ENCODE measurements at regions not wholly inside any gene's neighbourhood (a gene's known extent, or its start where the extent isn't known, plus 50 kb on each side); places are given as distances from the start of the nearest gene placed in this dataset.
"Not testable (repeated sequence)": the region's sequence is repeated elsewhere in the genome, so short reads cannot be mapped to it uniquely, and the experiment has no call there.

GRCh38 chr7:9523579-9523978 lies 1090.2 kb downstream of the NXPH1 start:
- no peak for TF ChIP-seq CTCF (conservative IDR thresholded peaks at IDR 0.05)
- H3K27ac ChIP-seq = no peak overlapping the region

- not testable (repeated sequence) for H3K27ac ChIP-seq
Observed at GRCh38 chr7:9552431-9552830, 1119.0 kb downstream of the NXPH1 start.

- TF ChIP-seq CTCF (conservative IDR thresholded peaks at IDR 0.05) = no peak
Observed at GRCh38 chr7:9557853-9558252, 1124.4 kb downstream of the NXPH1 start.

GRCh38 chr7:9575716-9576115 lies 1142.3 kb downstream of the NXPH1 start:
- TF ChIP-seq CTCF (conservative IDR thresholded peaks at IDR 0.05) = no peak
- H3K27ac ChIP-seq = no peak overlapping the region

More at GRCh38 chr7:9557853-9558252, 1124.4 kb downstream of the NXPH1 start:
- no peak overlapping the region for H3K27ac ChIP-seq

GRCh38 chr7:9582824-9583223 lies 1149.4 kb downstream of the NXPH1 start:
- TF ChIP-seq CTCF (conservative IDR thresholded peaks at IDR 0.05) = no peak
- no peak overlapping the region for H3K27ac ChIP-seq

- no peak overlapping the region for H3K27ac ChIP-seq
- TF ChIP-seq CTCF (conservative IDR thresholded peaks at IDR 0.05) = no peak
Observed at GRCh38 chr7:9598411-9598810, 1165.0 kb downstream of the NXPH1 start.

GRCh38 chr7:9600974-9601373 lies 1167.6 kb downstream of the NXPH1 start:
- H3K27ac ChIP-seq = no peak overlapping the region
- no peak; the same call in 1 of the 2 replicates for TF ChIP-seq CTCF (conservative IDR thresholded peaks at IDR 0.05)

GRCh38 chr7:9603291-9603690 lies 1169.9 kb downstream of the NXPH1 start:
- no peak for TF ChIP-seq CTCF (conservative IDR thresholded peaks at IDR 0.05)
- no peak overlapping the region for H3K27ac ChIP-seq
